H9 (cell line): ENCODE measurements at regions not wholly inside any gene's neighbourhood (a gene's known extent, or its start where the extent isn't known, plus 50 kb on each side); places are given as distances from the start of the nearest gene placed in this dataset.

ENCODE experiments used
- DNase-seq: peaks from one replicate; pipeline ENCODE4 v3.0.0-alpha.2; 2017
- H2AFZ ChIP-seq: one replicate; pipeline ENCODE4 v1.6.1; 2013; ENCODE audit warnings: mild to moderate bottlenecking, low read length, control low read depth, moderate library complexity
- H2AK5ac ChIP-seq: 2 replicates; pipeline ENCODE4 v1.6.1; 2013; ENCODE audit warnings: low read length, control low read depth, mixed read lengths; ENCODE audit not compliant: insufficient read length
- H2BK120ac ChIP-seq: one replicate; pipeline ENCODE4 v1.6.1; 2013; ENCODE audit warnings: low read depth, mild to moderate bottlenecking, low read length, control low read depth, inconsistent platforms; ENCODE audit not compliant: poor library complexity, severe bottlenecking
- H2BK12ac ChIP-seq: 2 replicates; pipeline ENCODE4 v1.6.1; 2013; ENCODE audit warnings: low read length, control low read depth, mixed read lengths, low read depth; ENCODE audit not compliant: insufficient read length
- H2BK15ac ChIP-seq: 2 replicates; pipeline ENCODE4 v1.6.1; 2013; ENCODE audit warnings: low read depth, low read length, control low read depth
- H2BK20ac ChIP-seq: one replicate; pipeline ENCODE4 v1.6.1; 2013; ENCODE audit warnings: low read depth, mild to moderate bottlenecking, low read length, control low read depth, inconsistent platforms; ENCODE audit not compliant: poor library complexity, severe bottlenecking
- H2BK5ac ChIP-seq: 2 replicates; pipeline ENCODE4 v1.6.1; 2013; ENCODE audit warnings: low read length, control low read depth, mixed read lengths; ENCODE audit not compliant: insufficient read length
- H3K14ac ChIP-seq: 2 replicates; pipeline ENCODE4 v1.6.1; 2013; ENCODE audit warnings: low read length, control low read depth; ENCODE audit not compliant: insufficient read depth
- H3K18ac ChIP-seq: 2 replicates; pipeline ENCODE4 v1.6.1; 2013; ENCODE audit warnings: low read depth, mild to moderate bottlenecking, mixed read lengths, low read length, control low read depth; ENCODE audit not compliant: insufficient read length
- H3K23ac ChIP-seq: 2 replicates; pipeline ENCODE4 v1.6.1; 2013; ENCODE audit warnings: low read length, control low read depth, mixed read lengths, low read depth; ENCODE audit not compliant: insufficient read length
- H3K23me2 ChIP-seq: 2 replicates; pipeline ENCODE4 v1.6.1; 2013; ENCODE audit warnings: low read depth, mild to moderate bottlenecking, mixed read lengths, low read length, control low read depth; ENCODE audit not compliant: insufficient read length, poor library complexity, severe bottlenecking
- H3K27ac ChIP-seq: 2 replicates; pipeline ENCODE4 v1.5.1; 2013; ENCODE audit warnings: low read length, control low read depth, mixed read lengths, low read depth; ENCODE audit not compliant: insufficient read length
- H3K27me3 ChIP-seq: 2 replicates; pipeline ENCODE4 v1.6.1; 2013; ENCODE audit warnings: low read length, control low read depth, inconsistent platforms; ENCODE audit not compliant: insufficient read depth
- H3K4ac ChIP-seq: 2 replicates; pipeline ENCODE4 v1.6.1; 2013; ENCODE audit warnings: low read depth, mild to moderate bottlenecking, control low read depth, inconsistent platforms, low read length, moderate library complexity
- H3K4me1 ChIP-seq: 2 replicates; pipeline ENCODE4 v1.6.1; 2013; ENCODE audit warnings: low read length, control low read depth, inconsistent platforms; ENCODE audit not compliant: insufficient read depth
- H3K4me2 ChIP-seq: 2 replicates; pipeline ENCODE4 v1.6.1; 2013; ENCODE audit warnings: low read length, control low read depth, mixed read lengths; ENCODE audit not compliant: insufficient read length, insufficient read depth
- H3K56ac ChIP-seq: 2 replicates; pipeline ENCODE4 v1.6.1; 2013; ENCODE audit warnings: low read depth, mild to moderate bottlenecking, mixed read lengths, low read length, control low read depth; ENCODE audit not compliant: insufficient read length
- H3K79me1 ChIP-seq: 2 replicates; pipeline ENCODE4 v1.6.1; 2013; ENCODE audit warnings: low read depth, mild to moderate bottlenecking, moderate library complexity, low read length, control low read depth, inconsistent platforms; ENCODE audit not compliant: insufficient read depth, poor library complexity, severe bottlenecking
- H3K79me2 ChIP-seq: 2 replicates; pipeline ENCODE4 v1.6.1; 2013; ENCODE audit warnings: low read length, control low read depth, inconsistent platforms; ENCODE audit not compliant: insufficient read depth
- H3K9ac ChIP-seq: 2 replicates; pipeline ENCODE4 v1.6.1; 2013; ENCODE audit warnings: low read length, control low read depth, mixed read lengths; ENCODE audit not compliant: insufficient read length; ENCODE audit errors: extremely low read depth
- H3K9me3 ChIP-seq: one replicate; pipeline ENCODE4 v1.6.1; 2013; ENCODE audit warnings: low read depth, low read length, inconsistent platforms; ENCODE audit not compliant: control insufficient read depth
- H3T11ph ChIP-seq: one replicate; pipeline ENCODE4 v1.6.1; 2013; ENCODE audit warnings: mild to moderate bottlenecking, low read length, control low read depth, inconsistent platforms
- H4K20me1 ChIP-seq: one replicate; pipeline ENCODE4 v1.6.1; 2013; ENCODE audit not compliant: control insufficient read depth, insufficient read length, insufficient read depth
- H4K5ac ChIP-seq: 2 replicates; pipeline ENCODE4 v1.6.1; 2013; ENCODE audit warnings: low read depth, mild to moderate bottlenecking, mixed read lengths, low read length, control low read depth; ENCODE audit not compliant: insufficient read length
- H4K8ac ChIP-seq: replicated peaks from 2 replicates; pipeline ENCODE4 v1.6.1; 2013; ENCODE audit warnings: low read length, control low read depth, mixed read lengths, low read depth; ENCODE audit not compliant: insufficient read length
- H4K91ac ChIP-seq: 2 replicates; pipeline ENCODE4 v1.6.1; 2013; ENCODE audit warnings: low read depth, mild to moderate bottlenecking, moderate library complexity, mixed read lengths, low read length, control low read depth; ENCODE audit not compliant: insufficient read length
- H3K27ac Mint-ChIP-seq, 3 experiments: 2 replicates in 2 of 3; 3 replicates in 1 of 3; pipeline ENCODE4 v1.8.0; 2020 to 2021; ENCODE audit warnings: mixed read lengths in 3 of 3, mild to moderate bottlenecking in 1 of 3, moderate library complexity in 1 of 3
- H3K27me3 Mint-ChIP-seq: 2 replicates; pipeline ENCODE4 v1.8.0; 2021; ENCODE audit warnings: low read depth, mild to moderate bottlenecking, moderate library complexity, mixed read lengths
- H3K36me3 Mint-ChIP-seq, 3 experiments: 2 replicates in 2 of 3; 3 replicates in 1 of 3; pipeline ENCODE4 v1.8.0; 2020 to 2021; ENCODE audit warnings: low read depth in 3 of 3, mixed read lengths in 3 of 3; ENCODE audit not compliant: insufficient read depth in 1 of 3
- H3K4me1 Mint-ChIP-seq, 2 experiments: 2 replicates each; pipeline ENCODE4 v1.8.0; 2020; ENCODE audit warnings: mixed read lengths in 2 of 2
- H3K4me3 Mint-ChIP-seq, 2 experiments: 2 replicates in 1 of 2; 3 replicates in 1 of 2; pipeline ENCODE4 v1.8.0; 2020 to 2021; ENCODE audit warnings: mild to moderate bottlenecking in 2 of 2, mixed read lengths in 2 of 2, moderate library complexity in 1 of 2
- H3K9me3 Mint-ChIP-seq, 2 experiments: 2 replicates in 1 of 2; 3 replicates in 1 of 2; pipeline ENCODE4 v1.8.0; 2020; ENCODE audit warnings: mild to moderate bottlenecking in 2 of 2, mixed read lengths in 2 of 2, moderate library complexity in 1 of 2
- CTCF ChIP-seq: fragments of 200-600 bp; sonication (generic); conservative IDR thresholded peaks from 3 replicates; pipeline ENCODE4 v1.8.0; 2021; ENCODE audit warnings: antibody characterized with exemption, mild to moderate bottlenecking
- WGBS: extraction: QIAGEN DNeasy Blood & Tissue Kit; methylation state at CpG from one replicate; pipeline ENCODE4 v1.1.7; 2013; ENCODE audit warnings: missing lambda C conversion rate, low lambda C conversion rate, mixed read lengths; ENCODE audit not compliant: insufficient read length; ENCODE audit errors: extremely low coverage; 5-methylcytosine and 5-hydroxymethylcytosine counted together

- H3K4me1 Mint-ChIP-seq = peaks cover 7 to 8% of the 10 kb centered on the region in 2 experiments
- Histone ChIP-seq H3K23me2 (no peaks in the 10 kb centered on the region), H3K18ac (no peak overlapping the region), H2BK15ac (no peak overlapping the region), H4K20me1 (no peaks in the 10 kb centered on the region), H3T11ph (no peak overlapping the region), H3K27me3 (no peaks in the 10 kb centered on the region), H3K79me1 (no peaks in the 10 kb centered on the region), H3K4me2 (no peak overlapping the region), H4K5ac (no peak overlapping the region), H3K79me2 (no peaks in the 10 kb centered on the region), H2AK5ac (no peak overlapping the region), H3K56ac (no peak overlapping the region), H2AFZ (no peak overlapping the region), H2BK120ac (no peak overlapping the region), H2BK20ac (no peak overlapping the region), H3K14ac (no peak overlapping the region), H3K23ac (no peak overlapping the region), H3K9ac (no peak overlapping the region), H3K4me1 (no peaks in the 10 kb centered on the region), H2BK5ac (no peak overlapping the region), H3K4ac (no peak overlapping the region), H2BK12ac (no peak overlapping the region), H4K8ac (no peak overlapping the region), H3K9me3 (no peaks in the 10 kb centered on the region), H3K27ac (no peak overlapping the region), H4K91ac (no peak overlapping the region)
- H3K27ac Mint-ChIP-seq = no peak overlapping the region
- no peak for DNase-seq
- no peaks in the 10 kb centered on the region; a peak in 1 of 7 replicates for H3K36me3 Mint-ChIP-seq
- no peaks in the 10 kb centered on the region for H3K9me3 Mint-ChIP-seq
- peaks cover 5% of the 10 kb centered on the region; the same call in 1 of the 2 replicates for H3K27me3 Mint-ChIP-seq
- H3K4me3 Mint-ChIP-seq = no peak overlapping the region
- no peak for TF ChIP-seq CTCF
- no CpG with 5 or more reads among the region's 8 CpGs for WGBS
These were observed 101.9 kb upstream of the SMIM21 start for GRCh38 chr18:75529394-75529793.
